ENCODE measurements at regions not wholly inside any gene's neighbourhood (a gene's known extent, or its start where the extent isn't known, plus 50 kb on each side); places are given as distances from the start of the nearest gene placed in this dataset.

- no peak for DNase-seq
These were observed 728.7 kb downstream of the LTN1 start for GRCh38 chr21:28263974-28264373.

- DNase-seq, result no peak
These were observed 731.4 kb downstream of the LTN1 start for GRCh38 chr21:28261298-28261697.

- DNase-seq, result no peak
These were observed 735.4 kb downstream of the LTN1 start for GRCh38 chr21:28257276-28257675.

GRCh38 chr21:28256837-28257236 lies 735.8 kb downstream of the LTN1 start:
- no peak for DNase-seq

GRCh38 chr21:28256420-28256831 lies 736.3 kb downstream of the LTN1 start:
- DNase-seq, result no peak

- no peak for DNase-seq
These were observed 738.7 kb downstream of the LTN1 start for GRCh38 chr21:28253961-28254360.

GRCh38 chr21:28253338-28253737 lies 739.3 kb downstream of the LTN1 start:
- no peak for DNase-seq

- DNase-seq, result no peak
These were observed 739.7 kb downstream of the LTN1 start for GRCh38 chr21:28252928-28253327.

GRCh38 chr21:28250946-28251345 lies 741.7 kb downstream of the LTN1 start:
- no peak for DNase-seq

GRCh38 chr21:28247454-28248020 lies 745.1 kb downstream of the LTN1 start:
- DNase-seq, result no peak

- DNase-seq, result no peak
These were observed 752.1 kb downstream of the LTN1 start for GRCh38 chr21:28240586-28240985.

- no peak for DNase-seq
These were observed 753.3 kb downstream of the LTN1 start for GRCh38 chr21:28239340-28239739.

GRCh38 chr21:28237661-28238060 lies 755.0 kb downstream of the LTN1 start:
- DNase-seq, result no peak

- DNase-seq, result no peak
These were observed 757.3 kb downstream of the LTN1 start for GRCh38 chr21:28235169-28235895.

GRCh38 chr21:28234326-28234725 lies 758.4 kb downstream of the LTN1 start:
- DNase-seq, result no peak

- DNase-seq, result no peak
These were observed 759.0 kb downstream of the LTN1 start for GRCh38 chr21:28233536-28234220.

- DNase-seq, result no peak
These were observed 762.1 kb downstream of the LTN1 start for GRCh38 chr21:28230559-28230958.

GRCh38 chr21:28229814-28230213 lies 762.9 kb downstream of the LTN1 start:
- DNase-seq, result no peak

- no peak for DNase-seq
These were observed 764.1 kb downstream of the LTN1 start for GRCh38 chr21:28228636-28228995.

GRCh38 chr21:28227881-28228635 lies 764.6 kb downstream of the LTN1 start:
- no peak for DNase-seq

GRCh38 chr21:28226563-28226962 lies 766.1 kb downstream of the LTN1 start:
- no peak for DNase-seq

- DNase-seq, result no peak
These were observed 768.4 kb downstream of the LTN1 start for GRCh38 chr21:28224191-28224726.

GRCh38 chr21:28221984-28222383 lies 770.7 kb downstream of the LTN1 start:
- DNase-seq, result no peak

All from activated effector memory CD4-positive, alpha-beta T cell treated with anti-CD3 and anti-CD28 coated beads, Interleukin-2, amount 50 U/mL, for 16 hours (primary cell).